ENCODE measurements at regions not wholly inside any gene's neighbourhood (a gene's known extent, or its start where the extent isn't known, plus 50 kb on each side); places are given as distances from the start of the nearest gene placed in this dataset.
"Not testable (repeated sequence)": the region's sequence is repeated elsewhere in the genome, so short reads cannot be mapped to it uniquely, and the experiment has no call there.

DNA sequence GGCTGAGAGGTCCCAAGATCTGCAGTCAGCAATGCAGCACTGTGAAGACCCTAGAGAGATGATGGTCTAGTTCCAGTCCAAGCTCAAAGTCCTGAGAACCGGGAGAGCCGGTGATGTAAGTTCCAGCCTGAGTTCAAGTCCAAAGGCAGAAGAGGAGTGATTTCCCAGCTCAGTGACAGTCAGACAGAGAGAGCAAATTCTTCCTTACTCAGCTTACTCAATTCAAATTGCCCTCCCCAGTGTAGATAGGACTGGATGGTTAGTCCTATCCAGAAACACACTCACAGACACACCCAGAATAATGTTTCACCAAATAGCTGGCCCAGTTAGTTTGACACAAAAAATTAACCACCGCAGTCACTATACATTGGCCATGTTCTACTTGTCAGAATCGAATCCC is 185.5 kb upstream of the MYO3A start:
- Histone ChIP-seq H3K4me1 (ENCODE audit: control insufficient read depth, insufficient read depth, low read length) (no peaks in the 10 kb centered on the region), H3K27me3 (ENCODE audit: control insufficient read depth, insufficient read depth, low read length) (no peaks in the 10 kb centered on the region), H3K9me3 (ENCODE audit: control insufficient read depth, insufficient read depth, low read length) (no peaks in the 10 kb centered on the region), H3K27ac (ENCODE audit: low read length) (no peak overlapping the region), H3K4me3 (ENCODE audit: low read length) (no peak overlapping the region), H3K36me3 (ENCODE audit: control insufficient read depth, insufficient read depth, low read length) (no peaks in the 10 kb centered on the region)
- WGBS (ENCODE audit: insufficient coverage) = 76% methylated on average over 4 of the region's 4 CpGs
- DNase-seq = no peak
- Mint-ChIP-seq H3K36me3 (no peaks in the 10 kb centered on the region), H3K4me1 (no peaks in the 10 kb centered on the region), H3K27ac (no peak overlapping the region), H3K4me3 (no peak overlapping the region), H3K27me3 (ENCODE audit: low read depth in 2 of 2) (no peaks in the 10 kb centered on the region), H3K9me3 (peaks cover 2 to 3% of the 10 kb centered on the region in 2 donors)
- ATAC-seq = no peak
- TF ChIP-seq, protein P1, sequence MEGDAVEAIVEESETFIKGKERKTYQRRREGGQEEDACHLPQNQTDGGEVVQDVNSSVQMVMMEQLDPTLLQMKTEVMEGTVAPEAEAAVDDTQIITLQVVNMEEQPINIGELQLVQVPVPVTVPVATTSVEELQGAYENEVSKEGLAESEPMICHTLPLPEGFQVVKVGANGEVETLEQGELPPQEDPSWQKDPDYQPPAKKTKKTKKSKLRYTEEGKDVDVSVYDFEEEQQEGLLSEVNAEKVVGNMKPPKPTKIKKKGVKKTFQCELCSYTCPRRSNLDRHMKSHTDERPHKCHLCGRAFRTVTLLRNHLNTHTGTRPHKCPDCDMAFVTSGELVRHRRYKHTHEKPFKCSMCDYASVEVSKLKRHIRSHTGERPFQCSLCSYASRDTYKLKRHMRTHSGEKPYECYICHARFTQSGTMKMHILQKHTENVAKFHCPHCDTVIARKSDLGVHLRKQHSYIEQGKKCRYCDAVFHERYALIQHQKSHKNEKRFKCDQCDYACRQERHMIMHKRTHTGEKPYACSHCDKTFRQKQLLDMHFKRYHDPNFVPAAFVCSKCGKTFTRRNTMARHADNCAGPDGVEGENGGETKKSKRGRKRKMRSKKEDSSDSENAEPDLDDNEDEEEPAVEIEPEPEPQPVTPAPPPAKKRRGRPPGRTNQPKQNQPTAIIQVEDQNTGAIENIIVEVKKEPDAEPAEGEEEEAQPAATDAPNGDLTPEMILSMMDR (IDR thresholded peaks at IDR 0.05) = no peak
- intact Hi-C loops (cut with micrococcal nuclease) = no loop called here

DNA sequence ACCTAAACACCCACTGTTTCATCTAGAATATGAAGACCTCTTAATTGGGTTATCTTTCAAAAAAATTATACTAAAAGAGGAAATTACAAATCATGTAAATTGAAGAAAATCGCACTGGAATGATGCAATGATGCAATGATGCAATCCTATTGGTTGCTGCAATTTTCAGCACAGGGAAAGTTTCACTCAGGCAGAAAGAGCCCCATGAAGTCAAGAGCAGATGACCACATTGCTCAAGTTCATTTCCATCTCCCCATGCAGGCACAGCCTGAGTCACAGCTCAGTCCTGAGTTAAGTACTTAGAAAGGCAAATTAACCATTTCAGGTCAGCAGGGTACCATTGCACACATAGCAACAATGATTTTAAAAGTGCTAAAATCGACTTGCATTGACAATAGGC is 180.3 kb upstream of the MYO3A start:
- Histone ChIP-seq H3K4me1 (ENCODE audit: control insufficient read depth, insufficient read depth, low read length) (no peaks in the 10 kb centered on the region), H3K27me3 (ENCODE audit: control insufficient read depth, insufficient read depth, low read length) (no peaks in the 10 kb centered on the region), H3K36me3 (ENCODE audit: control insufficient read depth, insufficient read depth, low read length) (no peaks in the 10 kb centered on the region), H3K4me3 (ENCODE audit: low read length) (no peak overlapping the region), H3K27ac (ENCODE audit: low read length) (no peak overlapping the region), H3K9me3 (ENCODE audit: control insufficient read depth, insufficient read depth, low read length) (no peaks in the 10 kb centered on the region)
- no peaks in the 10 kb centered on the region for H3K36me3 Mint-ChIP-seq
- no peak overlapping the region for H3K27ac Mint-ChIP-seq
- no peaks in the 10 kb centered on the region for H3K4me1 Mint-ChIP-seq
- DNase-seq (no peak), ATAC-seq (no peak)
- no peaks in the 10 kb centered on the region for H3K9me3 Mint-ChIP-seq
- H3K27me3 Mint-ChIP-seq (ENCODE audit: low read depth in 2 of 2) = no peaks in the 10 kb centered on the region
- WGBS (ENCODE audit: insufficient coverage) = 45% methylated on average over 2 of the region's 2 CpGs
- TF ChIP-seq, protein P1 (IDR thresholded peaks at IDR 0.05) = no peak
- no peak overlapping the region for H3K4me3 Mint-ChIP-seq
- intact Hi-C loops (cut with micrococcal nuclease) = no loop called here

DNA sequence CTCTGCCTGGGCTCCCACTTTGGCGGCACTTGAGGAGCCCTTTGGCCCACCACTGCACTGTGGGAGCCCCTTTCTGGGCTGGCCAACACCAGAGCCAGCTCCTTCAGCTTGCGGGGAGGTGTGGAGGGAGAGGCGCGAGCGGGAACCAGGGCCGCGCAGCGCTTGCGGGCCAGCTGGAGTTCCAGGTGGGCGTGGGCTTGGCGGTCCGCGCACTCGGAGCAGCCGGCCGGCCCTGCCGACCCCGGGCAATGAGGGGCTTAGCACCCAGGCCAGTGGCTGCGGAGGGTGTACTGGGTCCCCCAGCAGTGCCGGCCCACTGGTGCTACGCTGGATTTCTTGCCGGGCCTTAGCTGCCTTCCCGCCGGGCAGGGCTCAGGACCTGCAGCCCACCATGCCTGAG is 178.2 kb upstream of the MYO3A start:
- H3K27ac Mint-ChIP-seq; H3K4me1 ChIP-seq (ENCODE audit: control insufficient read depth, insufficient read depth, low read length); H3K36me3 Mint-ChIP-seq; H3K4me3 Mint-ChIP-seq; DNase-seq; H3K4me3 ChIP-seq (ENCODE audit: low read length); intact Hi-C loops (cut with micrococcal nuclease); H3K9me3 ChIP-seq (ENCODE audit: control insufficient read depth, insufficient read depth, low read length); H3K27ac ChIP-seq (ENCODE audit: low read length); H3K4me1 Mint-ChIP-seq; H3K27me3 ChIP-seq (ENCODE audit: control insufficient read depth, insufficient read depth, low read length); ATAC-seq; H3K27me3 Mint-ChIP-seq (ENCODE audit: low read depth in 2 of 2); H3K9me3 Mint-ChIP-seq; H3K36me3 ChIP-seq (ENCODE audit: control insufficient read depth, insufficient read depth, low read length): not testable (repeated sequence)
- WGBS (ENCODE audit: insufficient coverage) = 94% methylated on average over 24 of the region's 24 CpGs

DNA sequence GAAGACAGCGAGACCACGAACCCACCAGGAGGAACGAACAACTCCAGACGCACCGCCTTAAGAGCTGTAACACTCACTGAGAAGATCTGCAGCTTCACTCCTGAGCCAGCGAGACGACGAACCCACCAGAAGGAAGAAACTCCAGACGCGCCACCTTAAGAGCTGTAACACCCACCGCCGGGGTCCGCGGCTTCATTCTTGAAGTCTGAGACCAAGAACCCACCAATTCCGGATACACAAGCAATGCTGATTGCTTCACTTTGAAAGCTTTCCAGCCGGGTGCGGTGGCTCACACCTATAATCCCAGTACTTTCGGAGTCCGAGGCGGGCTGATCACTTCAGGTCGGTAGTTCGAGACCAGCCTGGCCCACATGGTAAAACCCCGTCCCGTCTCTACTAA is 177.2 kb upstream of the MYO3A start:
- no peaks in the 10 kb centered on the region for H3K36me3 ChIP-seq (ENCODE audit: control insufficient read depth, insufficient read depth, low read length)
- H3K27me3 ChIP-seq (ENCODE audit: control insufficient read depth, insufficient read depth, low read length) = no peaks in the 10 kb centered on the region
- ATAC-seq (no peak), DNase-seq (no peak)
- Mint-ChIP-seq H3K36me3 (no peaks in the 10 kb centered on the region), H3K9me3 (no peaks in the 10 kb centered on the region), H3K27ac (no peak overlapping the region), H3K4me3 (no peak overlapping the region), H3K4me1 (no peaks in the 10 kb centered on the region), H3K27me3 (ENCODE audit: low read depth in 2 of 2) (no peaks in the 10 kb centered on the region)
- no peak overlapping the region for H3K27ac ChIP-seq (ENCODE audit: low read length)
- TF ChIP-seq, protein P1 (IDR thresholded peaks at IDR 0.05) = no peak
- H3K4me1 ChIP-seq (ENCODE audit: control insufficient read depth, insufficient read depth, low read length) = no peaks in the 10 kb centered on the region
- no peak overlapping the region for H3K4me3 ChIP-seq (ENCODE audit: low read length)
- H3K9me3 ChIP-seq (ENCODE audit: control insufficient read depth, insufficient read depth, low read length) = no peaks in the 10 kb centered on the region
- intact Hi-C loops (cut with micrococcal nuclease) = no loop called here
- WGBS (ENCODE audit: insufficient coverage) = 90% methylated on average over 24 of the region's 24 CpGs

Data from natural killer cell (primary cell).